Astrocyte of the cerebellum (primary cell): ENCODE measurements at regions not wholly inside any gene's neighbourhood (a gene's known extent, or its start where the extent isn't known, plus 50 kb on each side); places are given as distances from the start of the nearest gene placed in this dataset.
"Not testable (repeated sequence)": the region's sequence is repeated elsewhere in the genome, so short reads cannot be mapped to it uniquely, and the experiment has no call there.

ENCODE experiments used
- DNase-seq: peaks from one replicate; pipeline ENCODE4 v3.0.0-alpha.2; 2011; ENCODE audit warnings: low read depth
- H3K4me3 ChIP-seq: 2 replicates; pipeline ENCODE4 v1.5.1; 2011; ENCODE audit warnings: mild to moderate bottlenecking, low read depth, low read length, moderate library complexity
- in situ Hi-C: cut with HindIII; loops from 2 replicates; pipeline ENCODE4 v1.10.0; 2017; ENCODE audit warnings: low sequenced_read_pairs
- TF ChIP-seq, protein P1 (sequence below): IDR thresholded peaks from 2 replicates; pipeline ENCODE4 v1.5.1; 2012; ENCODE audit warnings: low read length, low read depth, moderate library complexity, mild to moderate bottlenecking; ENCODE audit errors: missing control alignments

DNA sequence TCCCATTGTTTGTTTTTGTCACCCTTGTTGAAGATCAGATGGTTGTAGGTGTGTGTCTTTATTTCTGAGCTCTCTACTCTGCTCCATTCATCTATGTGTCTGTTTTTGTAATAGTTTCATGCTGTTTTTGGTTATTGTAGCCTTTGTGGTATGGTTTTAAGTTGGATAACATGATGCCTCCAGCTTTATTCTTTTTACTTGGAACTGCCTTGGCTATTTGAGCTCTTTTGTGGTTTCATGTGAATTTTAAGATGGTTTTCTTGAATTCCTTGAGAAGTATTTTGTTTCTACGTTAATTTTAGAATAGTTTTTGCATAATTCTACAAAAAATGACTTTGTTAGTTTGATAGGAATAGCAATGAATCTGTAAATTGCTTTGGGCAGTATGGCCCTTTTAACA lies 170.0 kb upstream of the IGFBP3 start:
- in situ Hi-C loops: no loop called here
- no peak overlapping the region for H3K4me3 ChIP-seq
- peak; percentile 31 for DNase-seq
- TF ChIP-seq, protein P1, sequence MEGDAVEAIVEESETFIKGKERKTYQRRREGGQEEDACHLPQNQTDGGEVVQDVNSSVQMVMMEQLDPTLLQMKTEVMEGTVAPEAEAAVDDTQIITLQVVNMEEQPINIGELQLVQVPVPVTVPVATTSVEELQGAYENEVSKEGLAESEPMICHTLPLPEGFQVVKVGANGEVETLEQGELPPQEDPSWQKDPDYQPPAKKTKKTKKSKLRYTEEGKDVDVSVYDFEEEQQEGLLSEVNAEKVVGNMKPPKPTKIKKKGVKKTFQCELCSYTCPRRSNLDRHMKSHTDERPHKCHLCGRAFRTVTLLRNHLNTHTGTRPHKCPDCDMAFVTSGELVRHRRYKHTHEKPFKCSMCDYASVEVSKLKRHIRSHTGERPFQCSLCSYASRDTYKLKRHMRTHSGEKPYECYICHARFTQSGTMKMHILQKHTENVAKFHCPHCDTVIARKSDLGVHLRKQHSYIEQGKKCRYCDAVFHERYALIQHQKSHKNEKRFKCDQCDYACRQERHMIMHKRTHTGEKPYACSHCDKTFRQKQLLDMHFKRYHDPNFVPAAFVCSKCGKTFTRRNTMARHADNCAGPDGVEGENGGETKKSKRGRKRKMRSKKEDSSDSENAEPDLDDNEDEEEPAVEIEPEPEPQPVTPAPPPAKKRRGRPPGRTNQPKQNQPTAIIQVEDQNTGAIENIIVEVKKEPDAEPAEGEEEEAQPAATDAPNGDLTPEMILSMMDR: no peak

DNA sequence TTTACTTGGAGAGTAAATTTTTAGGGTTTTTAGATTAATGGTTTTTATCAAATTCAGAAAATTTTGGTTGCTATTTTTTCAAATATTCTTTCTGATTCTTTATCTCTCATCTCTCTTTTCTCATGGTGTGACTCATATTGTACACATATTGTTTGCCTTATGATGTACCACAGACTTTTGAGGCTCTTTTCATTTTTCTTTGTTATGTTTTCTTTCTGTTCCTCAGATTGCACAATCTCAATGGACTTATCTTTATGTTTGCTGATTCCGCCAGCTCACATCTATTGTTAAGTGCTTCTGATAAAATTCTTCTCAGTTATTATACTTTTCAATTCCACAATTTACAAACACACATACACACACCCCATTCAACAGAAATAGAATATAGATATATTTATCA lies 168.2 kb upstream of the IGFBP3 start:
- DNase-seq: no peak
- in situ Hi-C loops: no loop called here
- H3K4me3 ChIP-seq: no peak overlapping the region
- TF ChIP-seq, protein P1: no peak

DNA sequence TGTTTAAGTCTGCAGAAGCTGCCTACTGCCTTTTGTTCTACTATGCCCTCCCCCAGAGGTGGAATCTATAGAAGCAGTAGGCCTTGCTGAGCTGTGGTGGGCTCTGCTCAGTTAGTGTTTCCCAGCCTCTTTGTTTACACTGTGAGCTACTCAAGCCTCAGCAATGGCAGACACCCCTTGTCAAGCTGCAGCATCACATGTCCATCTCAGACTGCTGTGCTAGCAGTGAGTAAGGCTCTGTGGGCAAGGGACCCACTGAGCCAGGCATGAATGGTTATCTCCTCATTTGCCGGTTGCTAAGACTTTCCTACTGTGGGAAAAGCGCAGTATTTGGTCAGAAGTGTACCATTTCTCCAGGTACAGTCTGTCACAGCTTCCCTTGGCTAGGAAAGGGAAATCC lies 167.4 kb upstream of the IGFBP3 start:
- DNase-seq, H3K4me3 ChIP-seq, in situ Hi-C loops: not testable (repeated sequence)

DNA sequence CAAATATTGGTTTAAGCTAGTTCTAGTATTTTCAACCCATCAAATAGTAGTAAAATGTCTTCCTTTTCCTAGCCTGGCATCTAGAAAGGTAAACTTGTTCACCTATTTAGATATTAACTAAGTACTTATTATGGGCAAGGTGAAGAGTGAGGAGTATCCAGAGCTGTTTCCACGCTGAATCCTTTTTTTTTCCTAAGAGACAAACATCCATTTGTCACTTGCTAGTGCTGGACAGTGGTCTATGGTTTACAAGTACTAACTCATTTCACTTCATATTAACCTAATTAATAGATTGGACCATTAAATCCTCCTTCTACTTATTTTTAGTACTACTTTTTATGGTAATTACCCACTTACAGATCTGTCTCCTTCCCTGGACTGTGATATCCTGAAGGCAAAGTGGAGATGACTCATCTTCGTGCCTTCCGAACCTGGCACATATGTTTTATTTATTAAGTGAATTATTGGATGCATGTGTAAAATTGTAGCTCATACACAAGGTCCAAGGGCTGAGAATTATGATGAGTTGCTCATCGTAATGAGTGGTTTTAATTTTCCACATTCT lies 159.6 kb upstream of the IGFBP3 start:
- in situ Hi-C loops: no loop called here
- H3K4me3 ChIP-seq: no peak overlapping the region
- TF ChIP-seq, protein P1: no peak
- DNase-seq: no peak

DNA sequence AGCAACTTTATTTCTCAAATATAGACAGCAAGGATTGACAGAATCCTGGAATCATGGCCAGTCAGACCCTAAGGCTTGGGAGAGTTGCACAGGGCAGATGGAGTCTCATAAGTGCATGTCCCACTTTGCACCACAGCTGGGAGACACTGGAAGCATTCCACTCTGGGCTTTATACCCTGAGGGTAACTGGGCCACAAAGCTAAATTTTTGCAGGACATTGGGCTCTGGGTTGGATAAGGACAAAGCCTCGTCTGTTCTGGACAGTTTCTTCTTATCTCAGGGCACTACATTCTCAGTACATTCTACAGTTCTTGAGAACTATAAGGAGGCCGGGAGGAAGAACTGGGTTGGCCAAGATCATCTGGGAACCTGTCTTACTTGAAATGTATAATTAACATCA lies 158.3 kb upstream of the IGFBP3 start:
- DNase-seq: no peak
- in situ Hi-C loops: no loop called here
- no peak overlapping the region for H3K4me3 ChIP-seq
- TF ChIP-seq, protein P1: no peak

DNA sequence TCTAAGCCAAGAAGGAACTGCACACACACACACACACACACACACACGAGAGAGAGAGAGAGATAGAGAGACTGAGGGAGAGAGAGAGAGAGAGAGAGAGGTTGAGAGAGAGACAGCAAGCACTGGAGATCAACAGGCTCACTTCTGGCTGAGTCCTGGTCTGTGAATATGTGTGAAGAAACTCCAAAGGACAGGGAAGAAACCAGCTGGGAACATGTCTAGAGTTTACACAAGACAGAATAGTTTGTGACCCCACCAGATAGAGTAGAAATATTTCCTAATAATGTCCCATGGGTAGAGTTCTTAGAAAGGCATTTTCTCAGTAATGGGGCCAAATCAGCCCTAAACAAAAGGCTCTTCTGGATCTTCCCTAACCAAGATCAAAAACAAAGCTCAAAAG lies 155.5 kb upstream of the IGFBP3 start:
- H3K4me3 ChIP-seq: no peak overlapping the region
- in situ Hi-C loops: no loop called here
- DNase-seq: no peak
- TF ChIP-seq, protein P1: no peak

DNA sequence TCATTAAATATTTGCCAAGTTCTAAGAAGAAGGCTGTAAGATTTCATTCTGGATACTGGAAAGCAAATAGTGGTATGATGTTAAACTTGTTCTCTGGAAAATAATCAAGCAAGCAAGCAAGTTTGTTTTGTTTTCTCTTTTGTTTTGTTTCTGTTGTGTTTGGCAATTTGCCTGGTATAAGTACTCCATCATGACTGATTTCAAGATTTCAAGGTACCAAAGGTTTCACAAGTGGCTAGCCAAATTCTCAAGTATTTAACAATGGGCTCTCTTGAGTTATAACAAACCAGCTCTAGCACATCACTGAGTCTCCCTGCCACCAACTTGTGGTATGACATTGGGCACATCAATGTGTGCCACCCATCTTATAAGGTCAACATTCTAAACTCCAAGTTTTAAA lies 151.7 kb upstream of the IGFBP3 start:
- no peak overlapping the region for H3K4me3 ChIP-seq
- DNase-seq: peak; percentile 44
- in situ Hi-C loops: no loop called here
- TF ChIP-seq, protein P1: no peak
